Ureter (tissue), 1 donor: ENCODE measurements at regions not wholly inside any gene's neighbourhood (a gene's known extent, or its start where the extent isn't known, plus 50 kb on each side); places are given as distances from the start of the nearest gene placed in this dataset.
"Not testable (repeated sequence)": the region's sequence is repeated elsewhere in the genome, so short reads cannot be mapped to it uniquely, and the experiment has no call there.

Source experiments
- DNase-seq: peaks from one replicate; pipeline ENCODE4 v3.0.0-alpha.2; 2020; ENCODE audit warnings: low spot score
- donor health status: DM: yes; HTN: yes; CAD: no.

DNA sequence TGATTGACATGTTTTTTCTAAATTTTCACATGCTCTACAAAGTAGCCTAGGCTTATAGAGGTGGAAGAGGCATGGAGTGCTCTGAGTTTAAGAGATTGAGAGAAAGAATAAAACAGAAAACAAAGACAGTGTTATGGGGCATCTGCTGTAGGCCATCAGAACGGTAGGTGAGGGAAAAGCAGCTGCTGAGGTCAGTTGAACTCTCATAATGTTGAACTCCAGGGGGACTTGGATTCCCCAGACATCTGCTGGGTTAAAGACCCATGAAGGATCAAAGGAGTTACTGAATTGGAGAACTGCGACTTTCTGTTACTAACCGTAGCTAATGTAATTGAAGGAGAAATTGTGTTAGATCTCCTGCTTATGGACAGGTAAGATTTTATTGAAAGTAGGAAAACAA is 333.9 kb downstream of the TFAP2B start:
- no peak for DNase-seq

DNA sequence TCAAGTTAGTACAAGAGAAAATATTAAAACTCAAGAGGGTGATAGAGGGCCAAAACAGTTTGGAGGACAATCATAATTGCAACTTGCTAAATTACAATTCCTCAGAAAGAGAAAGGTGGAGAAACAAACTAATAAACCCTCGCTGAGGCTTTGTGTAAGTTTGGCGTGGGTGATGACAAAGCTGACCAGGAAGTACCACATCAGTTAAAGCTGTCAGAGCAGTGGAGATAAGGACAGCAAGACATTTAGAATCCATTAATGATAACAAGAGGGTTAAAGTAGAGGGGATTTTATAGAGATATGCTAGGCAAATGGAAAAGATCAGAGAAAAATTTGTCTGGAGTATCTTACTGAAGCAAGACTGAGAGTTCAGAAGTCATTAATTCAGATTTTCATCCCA is 334.4 kb downstream of the TFAP2B start:
- no peak for DNase-seq

DNA sequence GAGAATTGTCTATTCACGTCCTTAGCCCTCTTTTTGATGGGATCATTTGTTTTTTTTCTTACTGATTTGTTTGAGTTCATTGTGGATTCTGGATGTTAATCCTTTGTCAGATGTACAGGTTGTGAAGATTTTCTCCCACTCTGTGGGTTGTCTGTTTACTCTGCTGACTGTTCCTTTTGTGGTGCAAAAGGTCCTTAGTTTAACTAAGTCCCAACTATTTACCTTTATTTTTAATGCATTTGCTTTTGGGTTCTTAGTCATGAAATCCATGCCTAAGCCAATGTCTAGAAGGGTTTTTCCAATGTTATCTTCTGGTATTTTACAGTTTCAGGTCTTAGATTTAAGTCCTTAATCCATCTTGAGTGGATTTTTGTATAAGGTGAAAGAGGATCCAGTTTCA is 336.3 kb downstream of the TFAP2B start:
- not testable (repeated sequence) for DNase-seq

DNA sequence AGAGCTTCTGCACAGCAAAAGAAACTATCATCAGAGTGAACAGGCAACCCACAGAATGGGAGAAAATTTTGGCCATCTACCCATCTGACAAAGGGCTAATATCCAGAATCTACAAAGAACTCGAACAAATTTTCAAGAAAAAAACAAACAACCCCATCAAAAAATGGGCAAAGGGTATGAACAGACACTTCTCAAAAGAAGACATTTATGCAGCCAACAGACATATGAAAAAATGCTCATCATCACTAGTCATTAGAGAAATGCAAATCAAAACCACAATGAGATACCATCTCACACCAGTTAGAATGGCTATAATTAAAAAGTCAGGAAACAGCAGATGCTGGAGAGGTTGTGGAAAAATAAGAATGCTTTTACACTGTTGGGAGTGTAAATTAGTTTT is 340.6 kb downstream of the TFAP2B start:
- DNase-seq, result not testable (repeated sequence)

DNA sequence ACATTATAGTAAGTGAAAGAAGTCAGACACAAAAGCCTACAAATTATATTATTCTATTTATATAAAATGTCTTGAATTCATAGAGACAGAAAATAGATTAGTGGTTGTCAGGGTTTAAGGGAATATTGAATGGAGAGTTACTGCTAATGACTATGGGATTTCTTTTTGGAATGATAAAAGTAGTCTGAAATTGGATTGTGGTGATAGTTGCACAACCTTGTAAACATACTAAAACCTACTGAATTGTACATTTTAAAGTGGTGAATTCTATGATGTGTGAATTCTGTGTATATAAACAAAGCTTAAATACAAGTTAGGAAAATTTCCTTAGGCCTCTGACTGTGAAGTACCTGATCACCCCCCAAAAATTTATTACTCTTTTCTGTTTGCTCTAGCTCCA is 343.1 kb downstream of the TFAP2B start:
- DNase-seq, result no peak

DNA sequence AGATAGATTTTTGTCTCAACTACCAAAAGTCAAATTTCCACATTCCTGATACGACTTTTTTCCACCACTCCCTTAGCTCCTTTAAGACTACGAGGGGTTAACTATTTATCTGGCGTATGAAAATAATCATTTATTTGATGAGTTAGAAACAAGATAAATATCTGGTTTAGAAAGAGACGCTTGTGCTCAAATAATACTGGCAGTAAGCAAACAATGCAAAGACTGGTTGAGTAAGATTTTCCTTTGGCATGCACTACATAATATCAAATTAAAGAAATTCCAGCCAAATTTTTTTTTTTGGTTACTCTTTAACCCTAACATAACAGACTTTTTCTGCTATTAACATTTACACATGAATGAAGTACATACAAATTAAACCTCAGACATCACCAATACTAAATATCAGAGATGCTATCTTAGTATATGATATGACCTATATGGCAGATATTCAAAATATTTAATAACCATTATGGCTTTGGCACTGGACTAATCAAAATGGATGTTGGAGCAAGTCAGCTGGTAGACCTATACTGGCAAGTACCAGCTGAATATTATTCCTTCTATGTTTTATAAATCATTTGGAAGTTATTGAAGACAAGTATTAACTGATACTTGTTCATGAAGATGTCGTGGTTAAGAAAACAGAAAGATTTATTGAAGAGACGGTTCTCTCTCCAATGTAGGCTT is 345.3 kb downstream of the TFAP2B start:
- DNase-seq, result no peak

DNA sequence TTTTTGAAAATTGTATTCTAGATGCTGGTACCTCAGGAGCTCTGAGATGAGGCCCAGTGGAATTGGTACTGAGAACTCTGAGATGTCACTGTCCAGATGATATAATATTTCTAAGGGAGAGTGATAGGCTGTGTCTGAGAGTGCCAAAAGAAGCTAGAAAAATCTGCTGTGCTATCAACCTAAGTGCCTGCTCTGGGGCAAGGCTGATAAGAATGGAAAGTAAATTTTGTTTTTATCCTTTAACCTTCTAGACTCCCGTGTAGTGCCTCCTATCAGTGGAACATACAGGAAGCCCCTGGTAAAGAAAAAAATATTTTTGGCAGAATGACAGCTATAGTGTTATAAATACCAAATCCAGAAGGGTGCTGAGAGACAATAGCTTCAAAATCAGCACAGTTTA is 348.2 kb downstream of the TFAP2B start:
- DNase-seq, result no peak

DNA sequence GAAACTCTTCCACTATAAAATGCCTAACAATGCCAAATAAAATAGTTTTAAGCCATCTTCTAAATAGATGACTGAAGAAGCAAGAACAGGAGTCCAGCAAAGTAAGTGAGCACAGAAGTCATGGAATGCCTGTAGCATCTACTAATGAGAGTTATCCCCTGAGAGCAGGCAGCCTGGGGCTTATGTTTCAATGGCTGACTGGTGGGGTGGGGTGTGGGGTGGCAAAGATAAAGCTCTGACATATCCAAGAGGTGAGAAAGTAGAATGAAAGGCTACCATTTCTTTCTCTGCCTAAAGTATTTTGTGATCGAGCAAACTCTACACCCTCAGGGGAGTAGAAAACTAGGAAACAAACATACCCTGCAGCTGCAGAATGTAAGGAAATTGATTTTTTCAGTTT is 348.8 kb downstream of the TFAP2B start:
- no peak for DNase-seq

DNA sequence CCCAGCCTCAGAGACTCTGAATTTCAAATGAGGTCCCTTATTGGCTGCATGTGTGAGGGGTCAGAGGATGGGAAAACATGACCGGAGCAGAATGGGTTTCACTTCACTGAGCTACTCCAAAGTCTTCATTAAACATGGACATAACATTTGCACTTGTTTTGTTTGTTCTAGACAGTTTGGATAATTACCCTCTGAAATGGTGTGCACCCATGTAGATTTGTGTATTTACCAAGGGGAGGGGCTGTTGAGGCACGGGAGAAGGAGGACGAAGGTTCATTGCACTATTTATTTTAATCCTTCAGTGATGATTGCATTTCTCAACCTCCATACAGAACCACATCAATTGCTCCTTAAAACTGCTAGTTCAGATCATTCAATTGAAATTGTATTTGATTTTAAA is 364.2 kb downstream of the TFAP2B start:
- DNase-seq, result no peak

DNA sequence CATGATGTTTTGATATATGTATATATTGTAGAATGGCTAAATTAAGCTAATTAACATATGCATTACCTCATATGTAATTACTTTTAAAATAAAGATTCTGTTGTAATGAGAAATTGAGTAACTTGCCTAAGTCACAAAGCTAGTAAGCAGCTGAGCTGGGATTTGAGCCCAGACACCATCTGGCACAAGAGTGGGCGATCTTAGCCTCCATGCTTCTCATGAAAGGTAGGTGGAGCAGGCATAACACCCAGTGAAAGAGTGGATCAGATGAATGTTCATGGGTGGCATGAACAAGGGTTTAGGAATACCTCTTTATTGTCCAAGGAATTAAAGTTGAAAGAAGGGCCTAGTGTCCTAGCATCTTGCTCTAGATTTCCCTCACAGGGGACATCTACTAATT is 365.4 kb downstream of the TFAP2B start:
- no peak for DNase-seq

DNA sequence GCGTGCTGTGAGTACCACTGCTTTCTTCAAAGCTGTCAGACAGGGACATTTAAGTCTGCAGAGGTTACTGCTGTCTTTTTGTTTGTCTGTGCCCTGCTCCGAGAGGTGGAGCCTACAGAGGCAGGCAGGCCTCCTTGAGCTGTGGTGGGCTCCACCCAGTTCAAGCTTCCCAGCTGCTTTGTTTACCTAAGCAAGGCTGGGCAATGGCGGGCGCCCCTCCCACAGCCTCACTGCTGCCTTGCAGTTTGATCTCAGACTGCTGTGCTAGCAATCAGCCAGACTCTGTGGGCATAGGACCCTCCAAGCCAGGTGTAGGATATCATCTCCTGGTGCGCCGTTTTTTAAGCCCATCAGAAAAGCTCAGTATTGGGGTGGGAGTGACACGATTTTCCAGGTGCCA is 374.5 kb downstream of the TFAP2B start:
- not testable (repeated sequence) for DNase-seq

DNA sequence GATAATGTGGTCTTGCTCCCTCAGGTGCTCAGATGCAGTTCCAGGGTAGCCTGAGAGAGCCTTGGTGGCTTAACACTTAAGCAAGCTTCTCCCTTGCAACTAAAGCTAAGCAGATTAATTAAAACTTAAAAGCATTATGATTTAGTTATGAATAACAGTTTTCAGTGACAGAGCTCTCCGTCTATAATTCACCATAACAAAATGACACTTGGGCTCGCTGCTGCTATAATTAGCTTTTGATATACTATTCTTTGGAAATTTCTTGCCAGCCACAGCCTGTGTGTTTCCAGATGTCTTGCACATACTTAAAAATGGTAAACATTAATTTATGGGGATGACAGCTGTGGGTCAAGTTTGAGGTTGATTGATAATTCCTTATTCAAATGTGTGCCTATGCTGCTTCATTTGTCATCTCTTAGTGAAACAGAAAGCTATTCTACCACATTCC is 380.5 kb downstream of the TFAP2B start:
- no peak for DNase-seq

DNA sequence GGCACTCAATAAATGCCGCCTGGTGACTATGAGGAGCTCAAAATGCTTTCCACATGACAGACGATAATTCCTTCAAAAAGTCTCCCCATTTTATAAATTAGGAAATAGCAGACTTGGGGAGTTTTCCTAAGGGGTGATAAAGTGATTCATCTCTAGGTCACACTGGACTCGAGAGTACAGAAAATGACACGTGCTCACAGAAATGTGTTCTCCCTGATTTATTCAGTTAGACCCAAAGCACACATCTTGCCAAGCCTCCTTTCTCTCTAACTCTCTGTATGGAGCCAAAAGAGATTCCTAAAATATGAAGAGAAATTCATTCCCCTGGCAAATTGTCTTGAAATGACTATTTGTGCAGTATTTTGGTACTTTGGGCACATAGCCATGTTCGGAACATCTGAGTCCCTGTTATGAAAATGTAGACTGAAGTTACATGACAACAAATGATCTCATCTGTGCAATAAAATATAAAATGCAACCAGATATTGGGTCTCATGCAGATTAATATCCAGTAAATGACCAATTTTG is 381.1 kb downstream of the TFAP2B start:
- no peak for DNase-seq

DNA sequence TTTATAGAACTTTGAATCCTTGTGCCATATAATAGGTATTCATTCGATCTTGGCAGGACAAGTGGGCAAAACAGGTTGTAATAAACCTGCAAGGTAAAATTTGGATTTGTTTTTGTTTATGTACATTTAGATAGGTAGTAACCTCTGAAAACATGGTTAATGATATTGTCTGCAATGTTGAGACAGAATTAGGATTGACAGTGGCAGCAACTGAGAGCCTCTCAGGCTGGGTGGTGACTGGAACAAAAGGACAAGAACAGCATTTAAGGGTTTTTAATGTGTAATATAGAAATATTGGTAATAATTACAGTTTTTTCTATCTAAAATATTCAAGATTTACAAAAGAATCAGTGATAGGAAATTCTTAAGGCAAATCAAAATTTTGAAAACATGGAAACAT is 382.0 kb downstream of the TFAP2B start:
- DNase-seq, result no peak

DNA sequence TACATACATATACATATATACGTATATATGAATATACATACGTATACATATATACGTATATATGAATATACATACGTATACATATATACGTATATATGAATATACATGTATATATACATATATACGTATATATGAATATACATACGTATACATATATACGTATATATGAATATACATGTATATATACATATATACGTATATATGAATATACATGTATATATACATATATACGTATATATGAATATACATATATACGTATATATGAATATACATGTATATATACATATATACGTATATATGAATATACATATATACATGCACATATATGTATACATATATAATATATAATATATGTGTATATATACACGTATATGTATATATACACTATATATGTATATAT is 384.0 kb downstream of the TFAP2B start:
- not testable (repeated sequence) for DNase-seq

DNA sequence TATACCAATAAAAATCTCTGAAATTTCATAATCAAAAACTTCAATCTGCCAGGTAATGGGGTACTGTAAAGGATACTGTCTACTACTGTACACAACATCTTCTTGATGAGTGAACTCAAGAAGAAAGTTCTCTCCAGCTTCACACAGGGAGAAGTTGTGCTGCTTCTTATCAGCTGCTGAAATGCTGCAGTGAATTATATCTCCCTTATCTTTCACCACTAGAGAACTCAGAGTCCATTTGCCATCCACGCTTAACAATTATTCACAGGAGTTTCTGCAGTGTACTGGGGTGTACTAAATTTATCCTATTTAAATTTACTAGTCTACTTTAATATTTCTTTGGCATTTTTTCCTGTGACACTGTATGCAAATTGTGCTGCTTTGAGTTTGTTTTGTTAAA is 384.8 kb downstream of the TFAP2B start:
- DNase-seq, result no peak

DNA sequence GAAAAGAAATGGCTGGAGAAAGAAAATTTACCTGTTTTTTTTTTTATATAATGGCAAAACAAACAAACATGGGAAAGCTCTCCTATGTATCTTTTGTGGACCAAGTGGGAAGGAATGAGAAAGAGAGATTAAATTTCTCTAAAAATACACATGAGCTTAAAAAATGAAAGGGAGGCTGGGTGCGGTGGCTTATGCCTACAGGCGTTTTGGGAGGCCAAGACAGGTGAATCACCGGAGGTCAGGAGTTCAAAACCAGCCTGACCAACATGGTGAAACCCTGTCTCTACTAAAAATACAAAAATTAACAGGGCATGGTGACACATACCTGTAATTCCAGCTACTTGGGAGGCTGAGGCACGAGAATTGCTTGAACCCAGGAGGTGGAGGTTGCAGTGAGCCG is 388.0 kb downstream of the TFAP2B start:
- not testable (repeated sequence) for DNase-seq

DNA sequence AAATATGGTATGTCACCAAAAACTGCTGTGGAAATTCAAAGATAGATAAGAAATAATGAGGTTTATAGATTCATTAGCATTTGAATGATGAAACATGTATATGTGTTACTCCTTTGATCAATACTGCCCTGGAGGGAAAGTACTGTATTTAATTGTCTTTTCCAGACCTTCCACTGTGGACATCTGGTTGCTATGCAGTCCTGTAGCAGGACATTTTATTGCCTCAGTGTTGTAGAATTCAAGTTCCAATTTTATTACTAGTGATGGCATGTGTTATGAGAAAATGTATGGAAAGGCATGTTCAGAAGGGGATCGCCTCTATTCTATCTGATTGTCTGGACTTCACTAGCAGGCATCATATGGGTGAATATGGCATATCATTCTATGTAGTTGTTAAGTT is 391.0 kb downstream of the TFAP2B start:
- DNase-seq, result no peak

DNA sequence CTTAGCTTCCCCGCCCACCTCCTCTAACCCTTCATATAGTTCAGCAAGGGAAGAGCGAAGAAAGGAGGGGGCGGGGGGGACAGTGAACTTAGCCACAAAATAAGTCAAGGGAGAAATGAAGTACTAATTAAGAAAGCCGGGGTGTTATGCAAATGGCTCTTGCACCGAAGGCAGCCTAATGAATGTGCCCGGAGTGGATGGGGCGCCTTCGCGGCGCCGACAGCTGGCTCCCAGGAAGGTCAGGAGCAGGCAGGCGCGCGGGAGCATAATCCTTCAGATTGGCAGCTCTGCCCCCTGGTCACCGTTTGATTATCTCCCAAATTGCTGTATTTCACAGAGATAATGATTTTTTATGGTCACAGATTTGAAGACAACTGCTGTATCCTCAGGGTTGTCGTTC is 395.1 kb downstream of the TFAP2B start:
- DNase-seq, result no peak

DNA sequence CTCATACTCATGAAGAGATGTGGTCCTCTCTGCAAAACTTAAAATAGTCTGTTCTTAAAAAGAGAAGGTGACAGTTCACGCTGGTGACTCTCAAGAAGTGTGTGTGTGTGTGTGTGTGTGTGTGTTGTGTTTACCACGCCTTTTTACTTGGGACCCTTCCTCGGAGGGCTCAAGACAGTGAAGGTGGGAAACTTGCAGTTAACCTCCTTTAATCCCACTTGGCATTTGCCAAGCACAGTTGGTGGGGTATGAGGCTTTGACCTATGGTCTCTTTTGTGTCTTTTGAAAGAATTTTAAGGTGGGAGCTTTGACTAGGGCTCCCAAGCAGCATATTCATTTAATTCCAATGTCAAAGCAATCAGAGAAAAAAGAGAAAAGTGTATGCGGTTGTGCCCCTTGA is 395.8 kb downstream of the TFAP2B start:
- DNase-seq, result no peak

DNA sequence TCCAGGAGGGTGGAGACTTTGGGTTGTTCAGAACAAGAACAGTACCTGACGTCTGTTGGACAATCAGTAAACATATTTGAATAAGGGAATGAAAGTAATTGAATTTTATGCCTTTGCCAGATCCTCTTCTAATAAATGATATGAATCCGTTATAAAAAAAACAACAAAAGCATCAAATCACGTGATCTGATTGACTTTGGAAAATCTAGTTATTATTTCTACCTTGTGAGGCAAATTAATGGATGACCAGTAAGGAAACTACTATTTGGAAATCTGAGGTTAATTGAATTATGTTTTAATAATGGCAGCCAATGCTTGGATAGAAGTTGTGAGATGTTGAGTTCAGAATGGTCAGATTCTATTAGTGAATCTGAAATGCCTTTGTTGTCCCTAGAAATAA is 399.5 kb downstream of the TFAP2B start:
- DNase-seq, result no peak

DNA sequence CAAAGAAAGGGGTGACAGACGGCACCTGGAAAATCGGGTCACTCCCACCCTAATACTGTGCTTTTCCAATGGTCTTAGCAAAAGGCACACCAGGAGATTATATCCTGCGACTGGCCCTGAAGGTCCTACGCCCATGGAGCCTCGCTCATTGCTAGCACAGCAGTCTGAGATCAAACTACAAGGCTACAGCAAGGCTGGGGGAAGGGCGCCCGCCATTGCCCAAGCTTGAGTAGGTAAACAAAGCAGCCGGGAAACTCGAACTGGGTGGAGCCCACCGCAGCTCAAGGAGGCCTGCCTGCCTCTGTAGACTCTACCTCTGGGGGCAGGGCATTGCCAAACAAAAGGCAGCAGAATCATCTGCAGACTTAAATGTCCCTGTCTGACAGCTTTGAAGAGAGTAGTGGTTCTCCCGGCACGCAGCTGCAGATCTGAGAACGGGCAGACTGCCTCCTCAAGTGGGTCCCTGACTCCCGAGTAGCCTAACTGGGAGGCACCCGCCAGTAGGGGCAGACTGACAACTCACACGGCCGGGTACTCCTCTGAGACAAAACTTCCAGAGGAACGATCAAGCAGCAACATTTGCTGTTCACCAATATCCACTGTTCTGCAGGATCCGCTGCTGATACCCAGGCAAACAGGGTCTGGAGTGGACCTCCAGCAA is 406.0 kb downstream of the TFAP2B start:
- not testable (repeated sequence) for DNase-seq

DNA sequence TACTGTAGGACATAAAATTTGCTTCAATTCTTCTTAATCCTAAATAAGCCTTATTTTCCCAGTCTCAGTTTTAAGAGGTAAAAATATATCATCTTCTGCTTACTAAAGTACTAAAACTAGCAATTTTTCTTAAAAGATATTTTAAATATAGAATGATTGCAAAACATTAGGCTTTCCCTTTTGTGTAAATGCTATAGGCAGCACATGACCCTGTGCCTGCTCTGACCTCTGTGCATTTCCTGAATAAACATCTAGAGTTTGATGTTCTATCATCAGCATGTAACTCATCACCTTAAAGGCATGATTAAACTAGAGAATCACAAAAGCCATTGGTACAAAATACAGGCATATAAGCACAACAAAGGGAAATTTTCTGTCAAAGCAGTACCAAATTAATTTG is 422.7 kb downstream of the TFAP2B start:
- no peak for DNase-seq

DNA sequence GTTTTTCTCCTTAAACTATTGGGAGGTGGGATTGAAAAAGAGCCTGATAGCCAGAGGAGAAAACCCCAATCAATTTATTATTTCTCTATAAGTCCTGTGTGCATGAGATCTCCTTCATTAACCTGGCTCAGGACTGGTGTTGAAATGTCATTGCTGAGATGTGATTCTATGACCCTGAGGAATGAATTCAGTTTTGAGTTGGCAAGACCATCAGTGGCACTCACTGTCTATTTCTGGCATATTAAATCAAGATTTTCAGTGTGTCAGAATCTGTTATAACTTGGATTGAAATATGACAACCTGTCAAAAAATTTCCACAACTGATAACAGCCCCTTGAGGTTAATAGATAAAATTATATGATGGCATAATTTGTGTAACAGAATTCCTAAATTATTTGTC is 431.1 kb downstream of the TFAP2B start:
- DNase-seq, result no peak
